Stimulated activated CD4-positive, alpha-beta T cell treated with anti-CD3 and anti-CD28 coated beads, Interleukin-2, amount 100 ng/mL, for 24 hours (primary cell): ENCODE measurements at regions not wholly inside any gene's neighbourhood (a gene's known extent, or its start where the extent isn't known, plus 50 kb on each side); places are given as distances from the start of the nearest gene placed in this dataset.

Experiments used
- DNase-seq, 2 donors: peaks; one replicate each; pipeline ENCODE4 v3.0.0-alpha.2; 2020

GRCh38 chr5:52504584-52505240, 283.0 kb upstream of the ITGA1 start:
- DNase-seq, result no peak

- DNase-seq, result no peak
Observed at GRCh38 chr5:52517667-52518066, 270.0 kb upstream of the ITGA1 start.

GRCh38 chr5:52520171-52520570, 267.5 kb upstream of the ITGA1 start:
- DNase-seq, result no peak

GRCh38 chr5:52521236-52521635, 266.5 kb upstream of the ITGA1 start:
- DNase-seq, result no peak

- no peak for DNase-seq
Observed at GRCh38 chr5:52523701-52524100, 264.0 kb upstream of the ITGA1 start.

GRCh38 chr5:52531105-52531504, 256.6 kb upstream of the ITGA1 start:
- DNase-seq, result no peak

- DNase-seq, result no peak
Observed at GRCh38 chr5:52543594-52543993, 244.1 kb upstream of the ITGA1 start.

- DNase-seq, result no peak
Observed at GRCh38 chr5:52544738-52545137, 243.0 kb upstream of the ITGA1 start.

GRCh38 chr5:52554293-52554692, 233.4 kb upstream of the ITGA1 start:
- DNase-seq, result no peak

- no peak for DNase-seq
Observed at GRCh38 chr5:52560366-52560765, 227.3 kb upstream of the ITGA1 start.

- DNase-seq, result no peak
Observed at GRCh38 chr5:52562473-52562872, 225.2 kb upstream of the ITGA1 start.

GRCh38 chr5:52564587-52564986, 223.1 kb upstream of the ITGA1 start:
- no peak for DNase-seq

- no peak for DNase-seq
Observed at GRCh38 chr5:52577546-52577945, 210.2 kb upstream of the ITGA1 start.

GRCh38 chr5:52579391-52579790, 208.3 kb upstream of the ITGA1 start:
- DNase-seq, result no peak

GRCh38 chr5:52580921-52581320, 206.8 kb upstream of the ITGA1 start:
- no peak for DNase-seq

GRCh38 chr5:52582313-52582712, 205.4 kb upstream of the ITGA1 start:
- DNase-seq, result no peak

- no peak for DNase-seq
Observed at GRCh38 chr5:52587131-52587530, 200.6 kb upstream of the ITGA1 start.

GRCh38 chr5:52597625-52598024, 190.1 kb upstream of the ITGA1 start:
- DNase-seq, result no peak

GRCh38 chr5:52598968-52599367, 188.7 kb upstream of the ITGA1 start:
- DNase-seq, result no peak

- no peak for DNase-seq
Observed at GRCh38 chr5:52603778-52604554, 183.8 kb upstream of the ITGA1 start.

GRCh38 chr5:52605317-52606313, 182.1 kb upstream of the ITGA1 start:
- no peak for DNase-seq

GRCh38 chr5:52607227-52607824, 180.4 kb upstream of the ITGA1 start:
- DNase-seq, result no peak

- DNase-seq, result no peak
Observed at GRCh38 chr5:52620315-52620714, 167.4 kb upstream of the ITGA1 start.
